ENCODE measurements at regions not wholly inside any gene's neighbourhood (a gene's known extent, or its start where the extent isn't known, plus 50 kb on each side); places are given as distances from the start of the nearest gene placed in this dataset.

GRCh38 chr2:12971581-12972365 is 255.0 kb downstream of the TRIB2 start:
- DNase-seq (ENCODE audit: low spot score), result no peak

GRCh38 chr2:12978066-12978835 is 261.5 kb downstream of the TRIB2 start:
- no peak for DNase-seq (ENCODE audit: low spot score)

- no peak for DNase-seq (ENCODE audit: low spot score)
These were observed 262.3 kb downstream of the TRIB2 start for GRCh38 chr2:12979066-12979465.

- DNase-seq (ENCODE audit: low spot score), result no peak
These were observed 264.1 kb downstream of the TRIB2 start for GRCh38 chr2:12980817-12981216.

- no peak for DNase-seq (ENCODE audit: low spot score)
These were observed 265.4 kb downstream of the TRIB2 start for GRCh38 chr2:12982149-12982584.

GRCh38 chr2:12987246-12987645 is 270.5 kb downstream of the TRIB2 start:
- no peak for DNase-seq (ENCODE audit: low spot score)

- DNase-seq (ENCODE audit: low spot score), result no peak
These were observed 271.5 kb downstream of the TRIB2 start for GRCh38 chr2:12988279-12988678.

- DNase-seq (ENCODE audit: low spot score), result no peak
These were observed 273.8 kb downstream of the TRIB2 start for GRCh38 chr2:12990523-12990922.

- no peak for DNase-seq (ENCODE audit: low spot score)
These were observed 281.9 kb downstream of the TRIB2 start for GRCh38 chr2:12998685-12999084.

- DNase-seq (ENCODE audit: low spot score), result no peak
These were observed 284.1 kb downstream of the TRIB2 start for GRCh38 chr2:13000664-13001363.

GRCh38 chr2:13001408-13001807 is 284.7 kb downstream of the TRIB2 start:
- no peak for DNase-seq (ENCODE audit: low spot score)

GRCh38 chr2:13002536-13003331 is 286.0 kb downstream of the TRIB2 start:
- DNase-seq (ENCODE audit: low spot score), result no peak

- DNase-seq (ENCODE audit: low spot score), result no peak
These were observed 286.8 kb downstream of the TRIB2 start for GRCh38 chr2:13003500-13003899.

- no peak for DNase-seq (ENCODE audit: low spot score)
These were observed 288.3 kb downstream of the TRIB2 start for GRCh38 chr2:13005048-13005447.

GRCh38 chr2:13005761-13006335 is 289.1 kb downstream of the TRIB2 start:
- no peak for DNase-seq (ENCODE audit: low spot score)

- no peak for DNase-seq (ENCODE audit: low spot score)
These were observed 289.7 kb downstream of the TRIB2 start for GRCh38 chr2:13006426-13006825.

- peak; percentile 80 for DNase-seq (ENCODE audit: low spot score)
These were observed 290.3 kb downstream of the TRIB2 start for GRCh38 chr2:13006829-13007717.

GRCh38 chr2:13009027-13009642 is 292.4 kb downstream of the TRIB2 start:
- DNase-seq (ENCODE audit: low spot score), result no peak

GRCh38 chr2:13010283-13010682 is 293.5 kb downstream of the TRIB2 start:
- DNase-seq (ENCODE audit: low spot score), result no peak

- no peak for DNase-seq (ENCODE audit: low spot score)
These were observed 298.0 kb downstream of the TRIB2 start for GRCh38 chr2:13014783-13015182.
